GM18505 (cell line): ENCODE measurements at regions not wholly inside any gene's neighbourhood (a gene's known extent, or its start where the extent isn't known, plus 50 kb on each side); places are given as distances from the start of the nearest gene placed in this dataset.

Experiments used
- ATAC-seq: cut with Tn5 transposase; IDR thresholded peaks from one replicate; pipeline ENCODE4 v1.9.1; 2021; ENCODE audit not compliant: unreplicated experiment
- POLR2A ChIP-seq: IDR thresholded peaks from 4 replicates; pipeline ENCODE4 v1.6.1; 2011; ENCODE audit warnings: borderline replicate concordance; ENCODE audit not compliant: insufficient read depth, insufficient read length; ENCODE audit errors: extremely low read depth

DNA sequence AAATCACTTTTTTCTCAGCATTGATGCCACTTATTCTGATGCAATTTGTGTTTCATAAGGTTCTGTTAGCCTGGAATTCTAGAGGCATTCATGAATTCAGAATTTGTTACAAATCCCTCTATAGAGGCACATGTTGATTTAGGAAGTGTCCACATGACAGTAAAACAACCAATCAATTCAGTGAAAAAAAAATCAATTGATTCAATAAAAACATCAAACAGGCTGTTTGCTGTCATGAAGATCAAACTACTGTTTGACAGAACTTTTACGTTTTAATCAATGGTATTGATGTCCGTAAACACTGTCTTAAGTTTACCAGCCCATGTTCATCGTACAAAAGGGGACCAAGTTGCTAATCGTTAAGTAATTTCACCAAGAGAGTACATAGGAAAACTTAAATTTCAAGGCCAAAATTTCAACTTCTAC is 261.5 kb downstream of the FIGN start:
- ATAC-seq = no peak
- TF ChIP-seq POLR2A = no peak

DNA sequence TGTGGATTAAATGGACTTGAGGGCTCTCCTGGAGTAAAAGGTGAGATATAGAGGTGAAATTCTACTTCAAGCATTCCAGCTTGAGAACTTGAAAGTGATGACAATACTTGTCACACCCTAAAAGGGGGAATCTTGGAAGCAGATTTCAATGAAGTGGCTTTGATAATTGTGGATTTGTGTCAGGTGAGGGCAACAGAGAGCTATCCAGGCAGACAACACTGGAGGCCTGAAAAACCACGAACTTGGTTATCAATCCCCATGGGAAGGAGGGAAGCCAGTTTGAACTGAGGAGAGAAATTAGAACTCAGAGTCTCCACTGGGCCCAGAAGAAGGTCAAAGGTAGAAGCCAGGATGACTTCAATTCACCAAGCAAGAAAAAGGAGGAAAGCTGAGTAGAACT is 263.9 kb downstream of the FIGN start:
- TF ChIP-seq POLR2A = no peak
- ATAC-seq = no peak

DNA sequence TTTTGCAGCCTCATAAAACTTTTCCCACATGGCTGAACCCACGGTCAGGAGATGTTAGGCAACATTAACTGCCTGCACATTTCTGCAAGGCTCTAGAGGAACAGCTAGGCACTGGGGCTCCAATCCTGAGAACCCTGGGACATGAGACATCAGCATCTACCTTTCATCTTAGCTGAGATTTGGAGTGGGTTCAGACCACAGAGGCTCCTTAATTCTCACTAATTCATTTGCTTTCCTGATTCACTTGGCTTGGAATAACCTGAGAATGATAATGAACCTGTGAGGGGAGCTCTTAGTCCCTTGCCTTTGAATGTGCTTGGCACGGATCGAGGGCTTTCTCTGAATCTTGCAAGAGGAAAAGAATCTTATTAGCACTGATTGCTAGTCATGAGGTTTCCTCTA is 266.2 kb downstream of the FIGN start:
- no peak for TF ChIP-seq POLR2A
- ATAC-seq = no peak

DNA sequence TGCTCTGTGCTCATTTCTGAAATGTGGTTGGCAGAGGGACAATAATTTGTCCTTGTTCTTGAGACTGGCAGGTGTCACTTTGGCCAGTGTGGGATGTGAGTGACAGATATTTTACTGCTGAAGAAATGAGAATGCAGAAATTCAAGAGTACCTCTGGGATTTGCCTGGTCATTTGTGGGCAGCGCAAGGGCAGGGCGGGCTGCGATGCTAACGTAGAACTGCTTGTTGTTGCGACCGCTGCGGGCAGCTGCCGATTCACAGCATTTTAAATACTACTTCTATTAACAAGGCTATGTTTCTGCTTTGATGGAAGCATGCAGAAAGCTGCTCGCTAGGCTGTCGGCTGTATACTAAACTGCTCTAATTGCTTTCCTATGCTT is 268.6 kb downstream of the FIGN start:
- no peak for ATAC-seq
- TF ChIP-seq POLR2A = no peak

DNA sequence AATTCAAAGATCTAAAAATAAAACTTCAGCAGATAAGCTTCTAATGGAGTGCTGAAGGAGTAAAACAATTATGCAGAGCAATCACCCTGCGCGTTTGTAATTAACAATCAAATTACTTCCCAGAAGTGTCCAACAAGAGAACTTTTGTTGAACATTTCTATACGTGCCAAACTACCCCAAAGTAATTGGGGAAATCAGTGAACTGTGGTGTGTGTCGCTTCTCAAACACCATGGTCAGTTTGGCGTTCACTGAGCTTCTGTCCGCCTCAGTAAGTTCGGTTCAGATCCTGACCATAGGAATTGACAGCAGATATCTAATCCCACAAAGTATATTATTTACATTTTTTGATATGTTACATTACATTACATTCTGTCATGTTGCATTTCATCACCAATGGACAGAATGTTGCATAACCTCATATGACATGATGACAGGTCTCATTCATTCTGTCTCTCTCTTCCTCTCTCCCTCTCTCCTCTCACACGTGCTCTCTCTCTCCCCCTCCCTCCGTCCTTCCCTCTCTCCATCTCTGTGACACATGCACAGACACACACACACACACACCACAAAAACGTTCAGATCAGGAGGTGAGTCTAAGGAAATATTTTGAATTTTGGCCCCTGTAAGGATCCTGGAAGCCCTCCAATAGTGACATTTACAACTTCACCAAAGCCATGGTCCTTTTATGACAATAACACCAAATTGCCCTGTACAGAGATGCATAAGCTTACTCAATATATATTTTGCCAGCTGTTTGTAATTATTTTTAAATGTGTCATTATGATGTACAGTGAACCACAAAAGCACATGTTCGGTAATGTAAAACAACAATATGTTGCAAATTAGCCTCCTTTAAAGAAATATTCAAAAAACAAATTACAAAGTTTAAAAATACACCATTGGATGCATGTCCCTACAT is 269.2 kb downstream of the FIGN start:
- no peak for TF ChIP-seq POLR2A
- no peak for ATAC-seq

DNA sequence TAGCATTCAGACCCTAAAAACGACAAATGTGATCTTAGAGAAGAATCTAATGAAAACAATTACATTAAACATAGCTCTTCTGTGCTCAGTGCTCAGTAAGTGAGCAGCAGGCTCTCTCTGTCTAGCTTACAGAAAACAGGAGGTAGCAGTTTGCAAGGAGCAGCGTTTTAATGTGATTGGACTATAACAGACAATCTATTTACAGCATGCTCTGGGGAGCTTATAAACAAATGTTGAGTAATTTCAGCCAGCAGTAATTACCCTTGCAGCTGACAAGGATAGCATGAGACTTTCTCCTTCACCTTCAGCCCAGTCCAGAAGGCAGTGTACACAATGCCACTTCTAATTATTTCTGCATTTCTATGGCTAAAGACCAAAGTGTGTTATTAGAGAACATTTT is 270.4 kb downstream of the FIGN start:
- no peak for ATAC-seq
- TF ChIP-seq POLR2A = no peak

DNA sequence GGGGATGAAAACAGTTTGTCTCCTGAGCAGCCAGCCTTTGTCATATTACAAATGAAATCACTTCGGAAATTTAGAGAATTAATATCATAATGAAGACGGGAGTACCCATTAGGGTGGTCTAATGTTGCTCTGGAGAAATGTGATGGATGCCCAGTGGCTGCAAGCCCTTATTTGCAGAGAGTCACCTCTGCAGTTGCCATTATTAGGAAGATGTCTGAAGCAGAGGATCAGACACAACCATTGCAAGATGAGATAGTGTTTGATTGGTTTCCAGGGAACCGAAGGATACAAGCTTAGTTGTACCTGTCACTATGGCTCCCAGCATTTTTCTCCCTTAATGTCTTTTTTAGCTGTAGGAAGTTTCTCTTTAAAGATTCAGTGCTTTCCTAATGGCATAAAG is 272.4 kb downstream of the FIGN start:
- ATAC-seq = no peak
- no peak for TF ChIP-seq POLR2A

DNA sequence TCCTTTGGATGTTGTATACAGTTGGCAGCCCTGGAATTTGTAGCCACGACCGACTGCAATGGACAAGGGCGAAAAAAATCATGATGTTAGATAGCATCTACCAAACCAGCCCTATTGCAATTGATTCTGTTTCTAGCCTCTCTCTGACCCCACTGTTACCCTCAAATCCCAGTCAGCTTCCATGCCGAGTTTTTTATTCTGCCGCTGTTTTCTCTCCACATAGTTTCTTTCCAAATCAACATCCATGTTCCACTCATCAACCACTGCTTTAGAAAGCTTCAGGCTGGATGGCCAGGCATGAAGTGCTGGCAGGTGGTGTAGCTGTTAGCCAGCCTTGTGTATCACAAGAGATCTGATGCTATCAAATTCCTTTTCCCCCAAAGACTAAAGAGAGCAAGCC is 272.8 kb downstream of the FIGN start:
- no peak for TF ChIP-seq POLR2A
- no peak for ATAC-seq

DNA sequence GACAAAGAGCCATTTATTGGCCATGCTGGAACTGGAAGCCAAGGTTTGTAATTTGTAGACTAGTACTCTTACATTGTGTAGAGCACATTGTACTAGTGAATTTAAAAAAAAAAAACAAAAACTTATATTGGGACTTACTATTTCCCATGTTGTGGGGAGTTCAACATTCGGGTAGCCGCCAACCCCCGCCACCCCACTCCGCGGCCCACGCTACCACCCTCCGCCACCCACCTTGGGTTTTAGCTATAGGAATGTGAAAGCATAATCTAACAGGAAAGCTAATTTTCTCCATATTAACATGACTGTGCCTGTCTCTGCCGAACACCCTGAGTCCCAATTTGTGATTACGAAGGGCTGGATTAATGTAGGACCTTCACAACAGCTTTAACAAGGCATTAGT is 275.8 kb downstream of the FIGN start:
- ATAC-seq = no peak
- TF ChIP-seq POLR2A = no peak

DNA sequence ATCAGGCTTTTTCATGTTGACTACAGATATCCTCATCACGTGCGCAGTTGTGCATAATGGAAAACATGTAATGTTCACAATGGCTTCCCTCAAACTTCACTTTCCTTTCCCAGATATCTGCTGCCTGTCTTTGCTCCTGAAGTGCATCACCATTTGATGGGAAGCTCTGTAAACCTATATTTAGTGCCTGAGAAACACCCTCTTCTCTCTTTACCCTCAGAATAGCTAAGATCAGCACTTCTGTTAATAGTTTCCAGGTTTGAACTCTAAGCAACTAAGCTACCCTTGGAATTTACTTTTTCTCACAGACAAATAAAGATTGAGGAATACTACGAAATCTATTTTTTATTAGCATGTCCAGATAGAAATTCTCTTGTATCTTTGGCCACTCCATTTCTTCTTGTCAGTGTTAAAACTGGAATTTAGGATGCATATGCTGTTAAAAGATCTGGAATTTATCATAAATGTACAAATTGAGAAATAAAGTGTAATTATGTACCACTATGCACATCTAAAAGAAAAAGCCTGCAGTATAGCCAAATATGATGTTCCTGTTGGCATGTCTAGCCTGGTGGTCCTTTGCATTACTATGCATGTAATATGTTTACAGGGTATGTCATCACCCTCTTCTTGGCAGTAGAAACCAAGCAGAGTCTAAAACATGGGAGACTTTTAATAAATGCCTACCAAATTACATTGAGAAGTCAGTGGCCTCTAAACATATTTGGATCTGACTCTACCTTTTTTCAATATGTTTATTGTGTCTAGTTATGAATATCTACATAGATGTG is 278.7 kb downstream of the FIGN start:
- TF ChIP-seq POLR2A = no peak
- ATAC-seq = no peak

DNA sequence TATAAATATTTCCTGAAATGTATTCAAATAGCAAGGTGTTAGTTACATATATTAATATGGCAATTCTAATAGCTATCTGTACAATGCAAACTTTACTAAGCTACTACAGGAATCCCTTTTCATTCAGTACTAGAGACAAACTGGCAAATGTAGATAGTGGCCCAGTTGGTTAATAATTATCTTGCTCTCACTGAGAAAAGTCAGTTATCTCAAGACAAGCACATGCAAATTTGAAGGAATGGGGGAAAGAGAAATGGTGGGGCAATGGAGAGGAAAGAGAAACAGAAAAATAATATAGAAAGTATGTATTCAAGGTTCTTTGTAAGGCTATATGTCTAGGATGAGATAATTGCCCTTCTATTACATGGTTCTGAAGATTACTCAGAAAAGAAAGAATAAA is 280.0 kb downstream of the FIGN start:
- peak; percentile 93 for ATAC-seq
- TF ChIP-seq POLR2A = no peak

DNA sequence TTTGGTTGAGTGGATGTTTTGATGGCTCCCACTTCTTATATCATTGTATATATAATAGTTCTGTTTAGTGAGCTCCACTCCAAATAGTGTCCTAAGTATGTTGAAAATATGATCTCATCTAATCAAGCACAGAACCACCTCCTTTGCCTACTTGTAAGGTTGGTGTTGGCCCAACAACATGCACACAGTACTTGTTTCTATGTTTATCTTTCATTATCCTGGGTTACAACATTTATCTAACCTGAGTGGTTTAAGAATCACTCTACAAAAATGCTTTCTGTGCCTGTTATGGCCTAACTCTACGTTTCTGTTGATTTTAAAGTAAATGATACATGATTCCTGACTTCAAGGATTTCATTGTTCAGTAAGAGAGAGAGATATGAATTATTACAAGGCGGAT is 281.9 kb downstream of the FIGN start:
- ATAC-seq = no peak
- no peak for TF ChIP-seq POLR2A

DNA sequence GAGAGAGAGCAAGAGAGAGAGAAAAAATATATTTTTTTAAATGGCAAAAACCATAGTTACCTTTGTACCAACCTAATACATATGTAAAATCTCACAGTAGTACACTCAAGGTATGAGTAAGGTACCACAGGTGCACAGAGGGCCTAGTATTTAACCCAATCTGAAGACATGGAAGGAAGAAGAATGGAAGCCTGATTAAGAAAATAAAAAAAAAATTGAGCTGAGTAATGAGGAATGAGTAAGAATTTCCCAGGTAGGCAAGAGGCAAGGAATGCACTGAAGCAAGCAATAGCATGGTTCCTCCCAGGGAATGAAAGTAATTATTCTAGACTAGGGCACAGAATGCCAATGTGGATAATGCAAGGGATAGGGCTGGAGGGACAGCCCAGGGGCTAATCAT is 294.2 kb downstream of the FIGN start:
- no peak for TF ChIP-seq POLR2A
- ATAC-seq = no peak

DNA sequence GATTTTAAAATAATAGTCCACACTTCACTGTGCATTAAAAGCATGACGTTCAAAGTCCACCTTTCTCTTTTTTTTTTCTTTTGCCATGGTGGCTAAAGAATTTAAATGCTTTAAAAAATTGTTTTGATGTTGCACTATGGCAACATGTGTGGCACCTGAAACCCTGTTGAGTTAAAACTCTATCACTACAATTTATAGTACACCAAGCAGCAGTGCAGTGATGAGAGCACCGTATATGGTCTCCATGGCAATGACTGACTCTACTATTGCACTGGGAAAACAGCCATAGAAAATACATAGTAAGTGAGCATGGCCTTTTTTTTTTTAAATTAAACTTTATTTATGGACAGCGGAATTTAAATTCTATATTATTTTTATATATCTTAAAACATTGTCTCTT is 298.8 kb downstream of the FIGN start:
- no peak for TF ChIP-seq POLR2A
- ATAC-seq = no peak
